Immature natural killer cell (primary cell): ENCODE measurements at regions not wholly inside any gene's neighbourhood (a gene's known extent, or its start where the extent isn't known, plus 50 kb on each side); places are given as distances from the start of the nearest gene placed in this dataset.
"Not testable (repeated sequence)": the region's sequence is repeated elsewhere in the genome, so short reads cannot be mapped to it uniquely, and the experiment has no call there.

Source experiments
- DNase-seq, 3 donors: peaks; one replicate each; pipeline ENCODE4 v3.0.0; 2022; ENCODE audit warnings: mixed read lengths in 1 of 3
- H3K27ac Mint-ChIP-seq, 6 donors: one replicate each; pipeline ENCODE4 v1.8.0; 2020; ENCODE audit warnings: mixed read lengths in 6 of 6, mild to moderate bottlenecking in 5 of 6, inconsistent platforms in 4 of 6, moderate library complexity in 3 of 6
- H3K27me3 Mint-ChIP-seq, 3 donors: one replicate each; pipeline ENCODE4 v1.8.0; 2020 to 2021; ENCODE audit warnings: low read depth in 3 of 3, mild to moderate bottlenecking in 3 of 3, mixed read lengths in 3 of 3, moderate library complexity in 3 of 3, inconsistent platforms in 1 of 3
- H3K36me3 Mint-ChIP-seq, 3 donors: one replicate each; pipeline ENCODE4 v1.8.0; 2020; ENCODE audit warnings: mixed read lengths in 3 of 3, inconsistent platforms in 2 of 3, mild to moderate bottlenecking in 2 of 3
- H3K4me1 Mint-ChIP-seq, 2 donors: one replicate each; pipeline ENCODE4 v1.8.0; 2020; ENCODE audit warnings: inconsistent platforms in 2 of 2, mild to moderate bottlenecking in 2 of 2, mixed read lengths in 2 of 2, moderate library complexity in 1 of 2
- H3K4me3 Mint-ChIP-seq, 5 donors: one replicate each; pipeline ENCODE4 v1.8.0; 2020; ENCODE audit warnings: mild to moderate bottlenecking in 5 of 5, mixed read lengths in 5 of 5, inconsistent platforms in 3 of 5, moderate library complexity in 3 of 5
- H3K9me3 Mint-ChIP-seq, 6 donors: one replicate each; pipeline ENCODE4 v1.8.0; 2020; ENCODE audit warnings: mild to moderate bottlenecking in 6 of 6, mixed read lengths in 6 of 6, inconsistent platforms in 4 of 6, moderate library complexity in 3 of 6

- Mint-ChIP-seq H3K27ac (no peak overlapping the region), H3K36me3 (no peaks in the 10 kb centered on the region), H3K27me3 (peaks cover 4 to 8% (median 5%) of the 10 kb centered on the region in 3 donors), H3K4me1 (no peaks in the 10 kb centered on the region), H3K4me3 (no peak overlapping the region), H3K9me3 (peaks cover 0 to 3% (median 0%) of the 10 kb centered on the region in 6 donors)
- no peak for DNase-seq
These were observed 182.4 kb downstream of the SKIDA1 start for GRCh38 chr10:21343087-21343486.

- H3K4me3 Mint-ChIP-seq, H3K27ac Mint-ChIP-seq, H3K4me1 Mint-ChIP-seq, DNase-seq, H3K36me3 Mint-ChIP-seq, H3K9me3 Mint-ChIP-seq: not testable (repeated sequence)
- H3K27me3 Mint-ChIP-seq = peaks cover 4 to 11% (median 5%) of the 10 kb centered on the region in 3 donors
These were observed 183.0 kb downstream of the SKIDA1 start for GRCh38 chr10:21342499-21342898.

- no peaks in the 10 kb centered on the region for H3K4me1 Mint-ChIP-seq
- no peak overlapping the region for H3K4me3 Mint-ChIP-seq
- peaks cover 2 to 11% (median 4%) of the 10 kb centered on the region in 3 donors for H3K27me3 Mint-ChIP-seq
- H3K36me3 Mint-ChIP-seq = no peaks in the 10 kb centered on the region
- no peak overlapping the region for H3K27ac Mint-ChIP-seq
- peaks cover 0 to 3% (median 0%) of the 10 kb centered on the region in 6 donors for H3K9me3 Mint-ChIP-seq
- no peak for DNase-seq
These were observed 185.2 kb downstream of the SKIDA1 start for GRCh38 chr10:21340331-21340730.

- no peak for DNase-seq
- H3K4me3 Mint-ChIP-seq = no peak overlapping the region
- H3K36me3 Mint-ChIP-seq = no peaks in the 10 kb centered on the region
- H3K27ac Mint-ChIP-seq = no peak overlapping the region
- peaks cover 0 to 3% (median 0%) of the 10 kb centered on the region in 6 donors for H3K9me3 Mint-ChIP-seq
- H3K27me3 Mint-ChIP-seq = peaks cover 0 to 13% (median 4%) of the 10 kb centered on the region in 3 donors
- H3K4me1 Mint-ChIP-seq = no peaks in the 10 kb centered on the region
These were observed 188.2 kb downstream of the SKIDA1 start for GRCh38 chr10:21337171-21337792.

GRCh38 chr10:21336476-21337170 lies 188.9 kb downstream of the SKIDA1 start:
- H3K4me3 Mint-ChIP-seq = no peak overlapping the region
- no peaks in the 10 kb centered on the region for H3K36me3 Mint-ChIP-seq
- H3K4me1 Mint-ChIP-seq = no peaks in the 10 kb centered on the region

GRCh38 chr10:21334891-21335696 lies 190.4 kb downstream of the SKIDA1 start:
- Mint-ChIP-seq H3K27me3 (peaks cover 0 to 9% (median 3%) of the 10 kb centered on the region in 3 donors), H3K4me3 (no peak overlapping the region), H3K9me3 (no peaks in the 10 kb centered on the region), H3K36me3 (no peaks in the 10 kb centered on the region), H3K27ac (no peak overlapping the region), H3K4me1 (no peaks in the 10 kb centered on the region)
- DNase-seq = no peak

More at GRCh38 chr10:21336476-21337170, 188.9 kb downstream of the SKIDA1 start:
- no peak overlapping the region for H3K27ac Mint-ChIP-seq
- peaks cover 0 to 3% (median 0%) of the 10 kb centered on the region in 6 donors for H3K9me3 Mint-ChIP-seq
- DNase-seq = no peak
- H3K27me3 Mint-ChIP-seq = peaks cover 0 to 13% (median 5%) of the 10 kb centered on the region in 3 donors

- Mint-ChIP-seq H3K9me3 (no peaks in the 10 kb centered on the region), H3K27ac (no peak overlapping the region), H3K4me1 (no peaks in the 10 kb centered on the region)
These were observed 194.9 kb downstream of the SKIDA1 start for GRCh38 chr10:21330628-21331020.

GRCh38 chr10:21329995-21330627 lies 195.4 kb downstream of the SKIDA1 start:
- H3K4me1 Mint-ChIP-seq = no peaks in the 10 kb centered on the region
- no peak for DNase-seq
- H3K4me3 Mint-ChIP-seq = no peak overlapping the region
- no peaks in the 10 kb centered on the region for H3K36me3 Mint-ChIP-seq
- H3K27ac Mint-ChIP-seq = no peak overlapping the region
- H3K27me3 Mint-ChIP-seq = peaks cover 0 to 10% (median 3%) of the 10 kb centered on the region in 3 donors
- H3K9me3 Mint-ChIP-seq = no peaks in the 10 kb centered on the region

More at GRCh38 chr10:21330628-21331020, 194.9 kb downstream of the SKIDA1 start:
- no peaks in the 10 kb centered on the region for H3K36me3 Mint-ChIP-seq
- no peak overlapping the region for H3K4me3 Mint-ChIP-seq
- peaks cover 0 to 10% (median 3%) of the 10 kb centered on the region in 3 donors for H3K27me3 Mint-ChIP-seq
- no peak for DNase-seq

GRCh38 chr10:21327289-21327993 lies 198.0 kb downstream of the SKIDA1 start:
- H3K4me1 Mint-ChIP-seq = no peaks in the 10 kb centered on the region
- no peaks in the 10 kb centered on the region for H3K9me3 Mint-ChIP-seq

GRCh38 chr10:21326594-21327288 lies 198.7 kb downstream of the SKIDA1 start:
- Mint-ChIP-seq H3K36me3 (no peaks in the 10 kb centered on the region), H3K27ac (no peak overlapping the region), H3K9me3 (no peaks in the 10 kb centered on the region), H3K27me3 (peaks cover 0 to 9% (median under 1%) of the 10 kb centered on the region in 3 donors), H3K4me3 (no peak overlapping the region), H3K4me1 (no peaks in the 10 kb centered on the region)
- no peak for DNase-seq

More at GRCh38 chr10:21327289-21327993, 198.0 kb downstream of the SKIDA1 start:
- Mint-ChIP-seq H3K27ac (no peak overlapping the region), H3K4me3 (no peak overlapping the region), H3K36me3 (no peaks in the 10 kb centered on the region), H3K27me3 (peaks cover 0 to 9% (median 1%) of the 10 kb centered on the region in 3 donors)
- no peak for DNase-seq

- no peak overlapping the region for H3K27ac Mint-ChIP-seq
- peaks cover 1 to 2% (median 2%) of the 10 kb centered on the region in 3 donors for H3K27me3 Mint-ChIP-seq
- H3K36me3 Mint-ChIP-seq = no peaks in the 10 kb centered on the region
- no peak for DNase-seq
- H3K9me3 Mint-ChIP-seq = no peaks in the 10 kb centered on the region
- no peaks in the 10 kb centered on the region for H3K4me1 Mint-ChIP-seq
- H3K4me3 Mint-ChIP-seq = no peak overlapping the region
These were observed 206.8 kb downstream of the SKIDA1 start for GRCh38 chr10:21318540-21319167.

GRCh38 chr10:21317902-21318301 lies 207.6 kb downstream of the SKIDA1 start:
- Mint-ChIP-seq H3K9me3 (no peaks in the 10 kb centered on the region), H3K4me3 (no peak overlapping the region), H3K27ac (no peak overlapping the region), H3K36me3 (no peaks in the 10 kb centered on the region), H3K4me1 (no peaks in the 10 kb centered on the region), H3K27me3 (peaks cover 1 to 3% (median 2%) of the 10 kb centered on the region in 3 donors)
- no peak for DNase-seq
